OCI-LY7 (cell line): ENCODE measurements at regions not wholly inside any gene's neighbourhood (a gene's known extent, or its start where the extent isn't known, plus 50 kb on each side); places are given as distances from the start of the nearest gene placed in this dataset.

Source experiments
- BruUV-seq: library from RNA; stranded (reverse); fragments of 400-500 nt; replicated peaks from 2 replicates; lab custom pipeline; 2021; lab: Mats Ljungman, UMichigan
- CTCF ChIA-PET: fragments of 300-600 bp; sonication (Branson Sonifier 250); formaldehyde crosslinking; loops from one replicate; lab custom pipeline; 2022; ENCODE audit warnings: antibody characterized with exemption; ENCODE audit not compliant: unreplicated experiment; lab: Charles Lee
- POLR2A ChIA-PET: fragments of 300-600 bp; sonication (Branson Sonifier 250); formaldehyde crosslinking; loops from one replicate; lab custom pipeline; 2022; ENCODE audit warnings: antibody characterized with exemption; lab: Charles Lee
- DNase-seq: peaks from one replicate; pipeline ENCODE4 v3.0.0-alpha.2; 2015; ENCODE audit warnings: low spot score
- H2AFZ ChIP-seq: fragments of 200-600 bp; sonication (generic), shearing (Covaris generic); 2 replicates; pipeline ENCODE4 v1.6.1; 2014; ENCODE audit warnings: mild to moderate bottlenecking, antibody characterized with exemption, low read length, moderate library complexity
- H3K27ac ChIP-seq: fragments of 200-600 bp; sonication (generic); 2 replicates; pipeline ENCODE4 v1.5.1; 2014; ENCODE audit warnings: mixed run types, low read depth, mild to moderate bottlenecking, moderate library complexity, low read length, inconsistent platforms; ENCODE audit not compliant: poor library complexity, severe bottlenecking
- H3K36me3 ChIP-seq: fragments of 200-600 bp; sonication (generic); 2 replicates; pipeline ENCODE4 v1.6.1; 2014; ENCODE audit warnings: mild to moderate bottlenecking, antibody characterized with exemption, low read length, moderate library complexity, mixed read lengths; ENCODE audit not compliant: insufficient read depth
- H3K4me1 ChIP-seq: fragments of 200-600 bp; sonication (generic); 2 replicates; pipeline ENCODE4 v1.5.1; 2014; ENCODE audit warnings: mild to moderate bottlenecking, low read length; ENCODE audit not compliant: insufficient read depth, poor library complexity, severe bottlenecking
- H3K4me2 ChIP-seq: fragments of 200-600 bp; sonication (generic); 2 replicates; pipeline ENCODE4 v1.6.1; 2014; ENCODE audit warnings: mild to moderate bottlenecking, low read length
- H3K4me3 ChIP-seq: fragments of 200-600 bp; sonication (generic); 2 replicates; pipeline ENCODE4 v1.5.1; 2014; ENCODE audit warnings: mild to moderate bottlenecking, low read depth, low read length; ENCODE audit not compliant: poor library complexity, severe bottlenecking
- H3K79me2 ChIP-seq: fragments of 200-600 bp; sonication (generic); 2 replicates; pipeline ENCODE4 v1.6.1; 2016; ENCODE audit warnings: low read depth, mild to moderate bottlenecking, low read length, moderate library complexity, mixed read lengths; ENCODE audit not compliant: insufficient read depth
- H3K9me2 ChIP-seq: fragments of 200-600 bp; sonication (generic); 2 replicates; pipeline ENCODE4 v1.6.1; 2016; ENCODE audit warnings: mild to moderate bottlenecking, low read length, mixed read lengths; ENCODE audit not compliant: insufficient read depth
- H3K9me3 ChIP-seq: fragments of 200-600 bp; sonication (generic); 2 replicates; pipeline ENCODE4 v1.6.1; 2014; ENCODE audit warnings: mild to moderate bottlenecking, mixed run types, low read length, mixed read lengths
- H4K20me1 ChIP-seq: fragments of 200-600 bp; sonication (generic); 2 replicates; pipeline ENCODE4 v1.6.1; 2014; ENCODE audit warnings: mild to moderate bottlenecking, antibody characterized with exemption, low read length, moderate library complexity, mixed read lengths; ENCODE audit not compliant: insufficient read depth
- CTCF ChIP-seq: fragments of 200-600 bp; sonication (generic); conservative IDR thresholded peaks from 2 replicates; pipeline ENCODE4 v1.5.1; 2014; ENCODE audit warnings: mild to moderate bottlenecking, antibody characterized with exemption, low read length, moderate library complexity, mixed read lengths
- EZH2phosphoT487 ChIP-seq: fragments of 200-600 bp; sonication (generic); IDR thresholded peaks from 2 replicates; pipeline ENCODE4 v1.6.1; 2018; ENCODE audit warnings: low read depth, borderline replicate concordance, mild to moderate bottlenecking, mixed run types, antibody characterized with exemption, low read length, moderate library complexity, mixed read lengths
- intact Hi-C: fragments of 100-400 bp; cut with micrococcal nuclease; formaldehyde crosslinking; loops from one replicate; pipeline ENCODE4 v1.10.0; 2022; ENCODE audit not compliant: unreplicated experiment

DNA sequence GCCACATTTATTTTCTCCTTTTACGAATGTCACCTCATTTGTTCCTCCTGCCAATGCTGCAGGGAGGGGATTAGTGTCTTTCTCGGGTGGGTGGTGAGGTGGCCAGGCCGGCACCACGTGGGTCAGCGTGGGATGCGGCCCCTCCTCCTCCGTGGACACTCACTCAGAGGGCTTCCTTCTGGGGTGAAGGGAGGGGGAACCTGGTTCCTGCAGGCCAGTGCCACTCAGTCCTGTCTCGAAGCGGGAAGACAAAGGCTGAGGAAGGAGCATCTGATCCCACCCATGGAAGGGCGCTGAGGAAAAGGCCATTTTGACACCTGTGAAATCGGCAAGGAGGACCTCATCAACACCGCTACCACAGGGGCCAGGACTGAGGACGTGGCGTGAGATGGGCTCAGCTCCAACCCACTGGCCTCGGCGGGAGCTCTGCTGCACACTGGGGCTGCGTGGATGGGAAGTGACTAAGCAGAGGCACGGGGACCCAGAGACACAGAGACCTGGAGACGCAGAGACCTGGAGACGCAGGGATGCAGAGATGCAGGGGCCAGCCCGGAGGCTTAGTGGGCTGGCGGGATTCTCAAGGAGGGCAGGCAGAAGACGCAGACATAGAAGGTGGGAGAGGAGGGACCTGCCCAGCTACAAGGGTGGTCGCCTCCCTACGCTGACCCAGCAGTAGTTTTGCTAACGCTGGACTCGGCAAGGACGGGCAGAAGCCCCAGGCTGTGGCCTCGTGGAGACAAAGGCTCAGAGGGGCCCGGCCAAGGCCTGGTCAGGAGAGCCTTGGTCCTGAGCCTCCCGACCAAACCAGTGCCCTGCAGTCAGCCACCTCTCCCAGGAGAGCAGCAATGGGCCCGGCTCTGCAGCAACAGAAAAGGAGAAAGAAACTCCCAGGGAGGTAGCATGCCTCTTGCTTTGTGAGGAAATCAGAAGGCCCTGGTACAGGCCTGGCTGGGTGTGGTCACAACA is 1071.2 kb downstream of the BRD1 start:
- Histone ChIP-seq H3K4me2 (no peak overlapping the region), H3K27ac (no peak overlapping the region), H3K36me3 (no peaks in the 10 kb centered on the region), H4K20me1 (no peaks in the 10 kb centered on the region), H3K9me2 (no peaks in the 10 kb centered on the region), H3K4me3 (no peak overlapping the region), H3K79me2 (no peaks in the 10 kb centered on the region), H2AFZ (no peak overlapping the region), H3K4me1 (no peaks in the 10 kb centered on the region), H3K9me3 (no peaks in the 10 kb centered on the region)
- CTCF ChIA-PET: no interaction called here
- BruUV-seq: no TSS peak
- no peak for DNase-seq
- intact Hi-C loops: no loop called here
- POLR2A ChIA-PET: no interaction called here
- TF ChIP-seq CTCF: no peak
- no peak for TF ChIP-seq EZH2phosphoT487

DNA sequence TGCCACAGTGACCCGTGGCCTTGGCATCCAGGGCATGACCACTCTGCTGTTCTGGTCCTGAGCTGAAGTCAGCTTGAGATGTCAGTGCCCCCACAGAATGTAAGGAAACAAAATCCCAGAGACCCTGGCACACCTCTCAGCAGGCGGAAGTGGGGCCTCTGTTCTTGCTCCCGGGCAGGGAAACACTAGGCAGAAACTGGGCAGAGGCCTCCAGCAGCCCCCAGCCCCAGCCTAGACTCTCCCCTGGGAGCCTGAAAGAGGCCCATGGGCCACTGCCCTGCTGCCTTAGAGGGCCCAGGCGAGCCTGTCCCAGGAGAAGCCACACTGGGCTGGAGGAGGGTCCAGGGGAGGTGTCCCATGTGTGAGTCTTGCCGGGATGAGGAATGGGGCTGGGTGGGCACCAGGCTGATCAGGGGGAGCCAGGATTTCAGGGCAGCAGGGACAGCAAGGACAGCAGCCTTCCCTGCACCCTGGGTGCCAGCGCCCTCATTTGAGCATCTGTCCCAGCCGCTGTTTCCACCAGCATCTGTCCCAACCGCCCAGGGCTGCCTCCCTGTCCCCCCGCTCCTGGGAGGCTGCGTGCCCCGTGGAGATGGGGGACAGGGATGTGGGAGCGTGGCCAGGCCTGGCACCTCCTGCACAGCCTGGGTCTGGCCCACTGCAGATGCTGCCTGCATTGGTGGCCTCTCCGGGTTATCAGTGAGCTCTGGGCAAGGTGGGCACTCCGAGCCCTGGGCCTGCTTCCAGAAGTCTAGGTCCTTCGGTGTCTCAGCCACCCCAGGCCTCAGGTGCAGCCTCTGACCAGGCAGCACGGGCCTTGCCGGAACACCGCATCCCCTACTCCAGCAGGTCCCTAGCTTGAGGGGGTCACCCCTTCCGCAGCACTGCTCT is 1072.4 kb downstream of the BRD1 start:
- Histone ChIP-seq H3K27ac (no peak overlapping the region), H3K79me2 (no peaks in the 10 kb centered on the region), H3K4me2 (no peak overlapping the region), H2AFZ (no peak overlapping the region), H3K9me2 (no peaks in the 10 kb centered on the region), H3K4me3 (no peak overlapping the region), H4K20me1 (no peaks in the 10 kb centered on the region), H3K4me1 (no peaks in the 10 kb centered on the region), H3K9me3 (no peaks in the 10 kb centered on the region), H3K36me3 (no peaks in the 10 kb centered on the region)
- TF ChIP-seq CTCF: no peak
- no peak for TF ChIP-seq EZH2phosphoT487
- DNase-seq: no peak
- ChIA-PET POLR2A (no interaction called here), CTCF (no interaction called here)
- intact Hi-C loops: no loop called here
- no TSS peak for BruUV-seq
